WTC11 (cell line): ENCODE measurements at regions not wholly inside any gene's neighbourhood (a gene's known extent, or its start where the extent isn't known, plus 50 kb on each side); places are given as distances from the start of the nearest gene placed in this dataset.

Source experiments
- ATAC-seq: fragments of 200-7000 bp; cut with Tn5 transposase; 2 replicates; pipeline ENCODE4 v1.10.0; 2021; ENCODE audit warnings: mild to moderate bottlenecking, moderate library complexity
- CTCF ChIA-PET: fragments of 300-600 bp; sonication (Branson Sonifier 250); formaldehyde crosslinking; loops from one replicate; lab custom pipeline; 2021; ENCODE audit warnings: antibody characterized with exemption; lab: Charles Lee
- POLR2A ChIA-PET: fragments of 350-600 bp; sonication (Branson Sonifier 250); formaldehyde crosslinking; loops from one replicate; lab custom pipeline; 2021; ENCODE audit warnings: antibody characterized with exemption; lab: Charles Lee
- DNase-seq: peaks from one replicate; pipeline ENCODE4 v3.0.0; 2021; ENCODE audit warnings: low spot score
- H3K27ac Mint-ChIP-seq: 2 replicates; pipeline ENCODE4 v1.8.0; 2021; ENCODE audit warnings: mixed read lengths
- H3K27me3 Mint-ChIP-seq: 2 replicates; pipeline ENCODE4 v1.8.0; 2021; ENCODE audit warnings: low read depth, mild to moderate bottlenecking, moderate library complexity, mixed read lengths
- H3K36me3 Mint-ChIP-seq: 2 replicates; pipeline ENCODE4 v1.8.0; 2021; ENCODE audit warnings: mixed read lengths
- H3K4me1 Mint-ChIP-seq: 2 replicates; pipeline ENCODE4 v1.8.0; 2022; ENCODE audit warnings: mixed read lengths
- H3K4me3 Mint-ChIP-seq: 2 replicates; pipeline ENCODE4 v1.8.0; 2021; ENCODE audit warnings: mild to moderate bottlenecking, moderate library complexity, mixed read lengths
- H3K9me3 Mint-ChIP-seq: 2 replicates; pipeline ENCODE4 v1.8.0; 2021; ENCODE audit warnings: mixed read lengths
- ATF1 ChIP-seq: sonication (generic); formaldehyde crosslinking; IDR thresholded peaks from 2 replicates; pipeline ENCODE4 v1.8.1; 2023; ENCODE audit warnings: mild to moderate bottlenecking, moderate library complexity, missing genetic modification reagents
- FOXP1 ChIP-seq: sonication (generic); formaldehyde crosslinking; IDR thresholded peaks from 2 replicates; pipeline ENCODE4 v1.8.0; 2022; ENCODE audit warnings: missing genetic modification reagents, mild to moderate bottlenecking, moderate library complexity, borderline replicate concordance
- HMGA2 ChIP-seq: fragments of 250-450 bp; sonication (Bioruptor Pico); IDR thresholded peaks from 2 replicates; pipeline ENCODE4 v1.4.0; 2021; ENCODE audit warnings: mild to moderate bottlenecking, moderate library complexity
- KAT7 ChIP-seq: sonication (generic); formaldehyde crosslinking; IDR thresholded peaks from 2 replicates; pipeline ENCODE4 v1.8.1; 2023; ENCODE audit warnings: missing genetic modification reagents, mild to moderate bottlenecking, borderline replicate concordance
- MYBL2 ChIP-seq: sonication (generic); formaldehyde crosslinking; IDR thresholded peaks from 2 replicates; pipeline ENCODE4 v1.8.1; 2023; ENCODE audit warnings: mild to moderate bottlenecking, moderate library complexity, missing genetic modification reagents
- RORB ChIP-seq: fragments of 250-450 bp; sonication (Bioruptor Pico); IDR thresholded peaks from 2 replicates; pipeline ENCODE4 v1.9.0; 2021; ENCODE audit warnings: mild to moderate bottlenecking
- SMAD3 ChIP-seq: sonication (generic); formaldehyde crosslinking; IDR thresholded peaks from 2 replicates; pipeline ENCODE4 v1.8.0; 2022; ENCODE audit warnings: missing genetic modification reagents, mild to moderate bottlenecking, borderline replicate concordance
- SMAD4 ChIP-seq: sonication (generic); formaldehyde crosslinking; IDR thresholded peaks from 2 replicates; pipeline ENCODE4 v1.8.0; 2022; ENCODE audit warnings: mild to moderate bottlenecking, missing genetic modification reagents
- SOX15 ChIP-seq: fragments of 250-450 bp; sonication (Bioruptor Pico); IDR thresholded peaks from 2 replicates; pipeline ENCODE4 v1.9.0; 2021; ENCODE audit warnings: mild to moderate bottlenecking
- ZBTB21 ChIP-seq: sonication (generic); formaldehyde crosslinking; IDR thresholded peaks from 2 replicates; pipeline ENCODE4 v1.8.1; 2023; ENCODE audit warnings: mild to moderate bottlenecking, missing genetic modification reagents, borderline replicate concordance
- ZNF138 ChIP-seq: sonication (generic); formaldehyde crosslinking; conservative IDR thresholded peaks from 2 replicates; pipeline ENCODE4 v1.8.1; 2022; ENCODE audit warnings: mild to moderate bottlenecking, moderate library complexity, missing genetic modification reagents
- ZNF671 ChIP-seq: fragments of 250-450 bp; sonication (Bioruptor Pico); IDR thresholded peaks from 2 replicates; pipeline ENCODE4 v1.8.0; 2021; ENCODE audit warnings: mild to moderate bottlenecking
- TF ChIP-seq, protein P1 (sequence below): sonication (generic); formaldehyde crosslinking; IDR thresholded peaks from 2 replicates; pipeline ENCODE4 v1.8.0; 2023; ENCODE audit warnings: missing genetic modification reagents
- TF ChIP-seq, protein P2 (sequence below): fragments of 250-450 bp; sonication (Bioruptor Pico); IDR thresholded peaks from 2 replicates; pipeline ENCODE4 v2.1.2; 2022; ENCODE audit warnings: mild to moderate bottlenecking, moderate library complexity
- TF ChIP-seq, protein P3 (sequence below): sonication (generic); formaldehyde crosslinking; IDR thresholded peaks from 2 replicates; pipeline ENCODE4 v1.8.0; 2022; ENCODE audit warnings: mild to moderate bottlenecking, missing genetic modification reagents
- TF ChIP-seq, protein P4 (sequence below): fragments of 250-450 bp; sonication (Bioruptor Pico); IDR thresholded peaks from 2 replicates; pipeline ENCODE4 v1.9.0; 2021; ENCODE audit warnings: mild to moderate bottlenecking, borderline replicate concordance
- TF ChIP-seq, protein P5 (sequence below): sonication (generic); formaldehyde crosslinking; conservative IDR thresholded peaks from 2 replicates; pipeline ENCODE4 v1.8.1; 2023; ENCODE audit warnings: mild to moderate bottlenecking, low read depth, missing genetic modification reagents, moderate library complexity

DNA sequence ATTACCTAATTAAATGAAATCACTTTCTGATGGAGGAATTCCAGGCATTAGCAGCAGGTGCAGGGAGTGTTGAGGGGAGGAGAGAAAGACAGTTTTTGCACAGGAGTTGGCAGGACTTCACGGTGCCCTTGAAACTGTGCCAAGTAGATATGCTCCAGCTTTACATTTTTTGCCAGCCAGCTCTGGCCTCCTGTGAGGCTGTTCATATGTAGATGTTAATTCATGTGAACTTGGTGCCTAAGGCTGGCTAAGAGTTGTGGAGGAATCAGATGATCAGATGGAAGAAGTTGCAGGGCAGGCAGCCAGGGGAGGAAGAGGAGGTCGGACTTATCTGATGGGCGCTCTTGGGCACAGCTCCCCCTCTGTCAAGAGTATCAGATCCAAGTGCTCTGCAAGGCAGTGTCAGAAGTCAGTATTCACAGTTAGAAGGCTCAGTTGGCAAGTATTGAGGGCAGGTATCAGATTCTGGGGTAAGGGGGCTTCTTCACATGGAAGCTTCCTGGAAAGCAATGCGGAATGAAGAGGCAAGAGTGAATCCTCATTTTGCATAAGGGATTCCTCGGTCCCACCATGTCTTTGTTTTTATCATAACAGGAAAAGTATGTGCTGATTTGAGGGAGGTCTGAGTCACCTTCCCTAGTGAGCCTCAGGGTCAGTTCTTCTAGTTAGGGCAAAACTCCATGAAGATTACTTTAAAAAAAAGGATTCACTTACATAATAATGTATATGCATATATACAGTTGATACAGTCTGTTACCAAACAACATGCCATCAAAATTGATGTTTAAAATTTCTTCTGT is 172.6 kb upstream of the UMPS start:
- H3K36me3 Mint-ChIP-seq, result no peaks in the 10 kb centered on the region
- ATAC-seq, result no peak; the same call in 1 of the 2 replicates
- H3K4me3 Mint-ChIP-seq, result no peak overlapping the region
- no peak for DNase-seq
- no peak overlapping the region for H3K27ac Mint-ChIP-seq
- no peaks in the 10 kb centered on the region; the same call in 1 of the 2 replicates for H3K9me3 Mint-ChIP-seq
- TF ChIP-seq HMGA2 (CRISPR knock-in tag) (no peak), MYBL2 (CRISPR knock-in tag) (no peak), KAT7 (CRISPR knock-in tag) (no peak), SMAD4 (CRISPR knock-in tag) (no peak), SOX15 (no peak), ZNF138 (CRISPR knock-in tag) (no peak), ZNF671 (CRISPR knock-in tag) (no peak), SMAD3 (no peak), RORB (CRISPR knock-in tag) (no peak), ZBTB21 (CRISPR knock-in tag) (no peak), ATF1 (no peak), FOXP1 (CRISPR knock-in tag) (no peak)
- TF ChIP-seq, protein P1, sequence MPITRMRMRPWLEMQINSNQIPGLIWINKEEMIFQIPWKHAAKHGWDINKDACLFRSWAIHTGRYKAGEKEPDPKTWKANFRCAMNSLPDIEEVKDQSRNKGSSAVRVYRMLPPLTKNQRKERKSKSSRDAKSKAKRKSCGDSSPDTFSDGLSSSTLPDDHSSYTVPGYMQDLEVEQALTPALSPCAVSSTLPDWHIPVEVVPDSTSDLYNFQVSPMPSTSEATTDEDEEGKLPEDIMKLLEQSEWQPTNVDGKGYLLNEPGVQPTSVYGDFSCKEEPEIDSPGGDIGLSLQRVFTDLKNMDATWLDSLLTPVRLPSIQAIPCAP (CRISPR knock-in tag), result no peak
- TF ChIP-seq, protein P2, sequence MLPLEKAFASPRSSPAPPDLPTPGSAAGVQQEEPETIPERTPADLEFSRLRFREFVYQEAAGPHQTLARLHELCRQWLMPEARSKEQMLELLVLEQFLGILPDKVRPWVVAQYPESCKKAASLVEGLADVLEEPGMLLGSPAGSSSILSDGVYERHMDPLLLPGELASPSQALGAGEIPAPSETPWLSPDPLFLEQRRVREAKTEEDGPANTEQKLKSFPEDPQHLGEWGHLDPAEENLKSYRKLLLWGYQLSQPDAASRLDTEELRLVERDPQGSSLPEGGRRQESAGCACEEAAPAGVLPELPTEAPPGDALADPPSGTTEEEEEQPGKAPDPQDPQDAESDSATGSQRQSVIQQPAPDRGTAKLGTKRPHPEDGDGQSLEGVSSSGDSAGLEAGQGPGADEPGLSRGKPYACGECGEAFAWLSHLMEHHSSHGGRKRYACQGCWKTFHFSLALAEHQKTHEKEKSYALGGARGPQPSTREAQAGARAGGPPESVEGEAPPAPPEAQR (CRISPR knock-in tag), result no peak
- TF ChIP-seq, protein P3, sequence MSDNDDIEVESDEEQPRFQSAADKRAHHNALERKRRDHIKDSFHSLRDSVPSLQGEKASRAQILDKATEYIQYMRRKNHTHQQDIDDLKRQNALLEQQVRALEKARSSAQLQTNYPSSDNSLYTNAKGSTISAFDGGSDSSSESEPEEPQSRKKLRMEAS (CRISPR knock-in tag), result no peak
- TF ChIP-seq, protein P4, sequence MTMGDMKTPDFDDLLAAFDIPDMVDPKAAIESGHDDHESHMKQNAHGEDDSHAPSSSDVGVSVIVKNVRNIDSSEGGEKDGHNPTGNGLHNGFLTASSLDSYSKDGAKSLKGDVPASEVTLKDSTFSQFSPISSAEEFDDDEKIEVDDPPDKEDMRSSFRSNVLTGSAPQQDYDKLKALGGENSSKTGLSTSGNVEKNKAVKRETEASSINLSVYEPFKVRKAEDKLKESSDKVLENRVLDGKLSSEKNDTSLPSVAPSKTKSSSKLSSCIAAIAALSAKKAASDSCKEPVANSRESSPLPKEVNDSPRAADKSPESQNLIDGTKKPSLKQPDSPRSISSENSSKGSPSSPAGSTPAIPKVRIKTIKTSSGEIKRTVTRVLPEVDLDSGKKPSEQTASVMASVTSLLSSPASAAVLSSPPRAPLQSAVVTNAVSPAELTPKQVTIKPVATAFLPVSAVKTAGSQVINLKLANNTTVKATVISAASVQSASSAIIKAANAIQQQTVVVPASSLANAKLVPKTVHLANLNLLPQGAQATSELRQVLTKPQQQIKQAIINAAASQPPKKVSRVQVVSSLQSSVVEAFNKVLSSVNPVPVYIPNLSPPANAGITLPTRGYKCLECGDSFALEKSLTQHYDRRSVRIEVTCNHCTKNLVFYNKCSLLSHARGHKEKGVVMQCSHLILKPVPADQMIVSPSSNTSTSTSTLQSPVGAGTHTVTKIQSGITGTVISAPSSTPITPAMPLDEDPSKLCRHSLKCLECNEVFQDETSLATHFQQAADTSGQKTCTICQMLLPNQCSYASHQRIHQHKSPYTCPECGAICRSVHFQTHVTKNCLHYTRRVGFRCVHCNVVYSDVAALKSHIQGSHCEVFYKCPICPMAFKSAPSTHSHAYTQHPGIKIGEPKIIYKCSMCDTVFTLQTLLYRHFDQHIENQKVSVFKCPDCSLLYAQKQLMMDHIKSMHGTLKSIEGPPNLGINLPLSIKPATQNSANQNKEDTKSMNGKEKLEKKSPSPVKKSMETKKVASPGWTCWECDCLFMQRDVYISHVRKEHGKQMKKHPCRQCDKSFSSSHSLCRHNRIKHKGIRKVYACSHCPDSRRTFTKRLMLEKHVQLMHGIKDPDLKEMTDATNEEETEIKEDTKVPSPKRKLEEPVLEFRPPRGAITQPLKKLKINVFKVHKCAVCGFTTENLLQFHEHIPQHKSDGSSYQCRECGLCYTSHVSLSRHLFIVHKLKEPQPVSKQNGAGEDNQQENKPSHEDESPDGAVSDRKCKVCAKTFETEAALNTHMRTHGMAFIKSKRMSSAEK (CRISPR knock-in tag), result no peak
- TF ChIP-seq, protein P5, sequence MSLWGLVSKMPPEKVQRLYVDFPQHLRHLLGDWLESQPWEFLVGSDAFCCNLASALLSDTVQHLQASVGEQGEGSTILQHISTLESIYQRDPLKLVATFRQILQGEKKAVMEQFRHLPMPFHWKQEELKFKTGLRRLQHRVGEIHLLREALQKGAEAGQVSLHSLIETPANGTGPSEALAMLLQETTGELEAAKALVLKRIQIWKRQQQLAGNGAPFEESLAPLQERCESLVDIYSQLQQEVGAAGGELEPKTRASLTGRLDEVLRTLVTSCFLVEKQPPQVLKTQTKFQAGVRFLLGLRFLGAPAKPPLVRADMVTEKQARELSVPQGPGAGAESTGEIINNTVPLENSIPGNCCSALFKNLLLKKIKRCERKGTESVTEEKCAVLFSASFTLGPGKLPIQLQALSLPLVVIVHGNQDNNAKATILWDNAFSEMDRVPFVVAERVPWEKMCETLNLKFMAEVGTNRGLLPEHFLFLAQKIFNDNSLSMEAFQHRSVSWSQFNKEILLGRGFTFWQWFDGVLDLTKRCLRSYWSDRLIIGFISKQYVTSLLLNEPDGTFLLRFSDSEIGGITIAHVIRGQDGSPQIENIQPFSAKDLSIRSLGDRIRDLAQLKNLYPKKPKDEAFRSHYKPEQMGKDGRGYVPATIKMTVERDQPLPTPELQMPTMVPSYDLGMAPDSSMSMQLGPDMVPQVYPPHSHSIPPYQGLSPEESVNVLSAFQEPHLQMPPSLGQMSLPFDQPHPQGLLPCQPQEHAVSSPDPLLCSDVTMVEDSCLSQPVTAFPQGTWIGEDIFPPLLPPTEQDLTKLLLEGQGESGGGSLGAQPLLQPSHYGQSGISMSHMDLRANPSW, result no peak
- CTCF ChIA-PET, result interaction anchor here (0.7 to 3.8 kb wide), 3 partner anchors 8 to 525 kb away, joined by 3 to 42 read pairs (median 22); partner anchors contain the start of gene KALRN
- no peaks in the 10 kb centered on the region for H3K27me3 Mint-ChIP-seq
- POLR2A ChIA-PET, result no interaction called here
- peaks cover 27% of the 10 kb centered on the region for H3K4me1 Mint-ChIP-seq
